ENCODE measurements at regions not wholly inside any gene's neighbourhood (a gene's known extent, or its start where the extent isn't known, plus 50 kb on each side); places are given as distances from the start of the nearest gene placed in this dataset.

DNA sequence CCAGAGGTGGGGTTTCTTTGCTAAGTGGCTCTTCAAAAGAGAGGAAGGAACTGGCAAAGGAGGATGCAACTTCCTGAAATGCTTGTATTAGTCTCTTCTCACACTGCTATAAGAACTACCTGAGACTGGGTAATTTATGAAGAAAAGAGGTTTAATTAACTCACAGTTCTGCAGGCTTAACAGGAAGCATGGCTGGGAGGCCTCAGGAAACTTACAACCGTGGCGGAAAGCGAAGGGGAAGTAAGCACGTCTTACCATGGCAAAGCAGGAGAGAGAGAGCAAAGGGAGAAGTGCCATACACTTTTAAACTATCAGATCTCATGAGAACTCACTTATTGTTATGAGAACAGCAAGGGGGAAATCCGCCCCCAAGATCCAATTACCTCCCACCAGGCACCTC, 505.7 kb downstream of the ZNF674 start:
- H2BK120ac ChIP-seq (ENCODE audit: low read depth, low read length): no peak overlapping the region
- intact Hi-C loops (cut with micrococcal nuclease) (no loop called here), dilution Hi-C loops (cut with HindIII; ENCODE audit: low sequenced_read_pairs, unreplicated experiment) (no loop called here), in situ Hi-C loops (cut with MboI; ENCODE audit: low sequenced_read_pairs) (no loop called here)
- no peak overlapping the region for H2AK5ac ChIP-seq (ENCODE audit: low read depth, low read length)
- no peak overlapping the region for H3K4me2 ChIP-seq (ENCODE audit: low read depth, low read length)
- DNase-seq: no peak
- H3K23ac ChIP-seq (ENCODE audit: low read depth, low read length): no peak overlapping the region
- no peak overlapping the region for H4K8ac ChIP-seq (ENCODE audit: low read depth in 2 of 2, low read length in 2 of 2)
- ChIA-PET POLR2A (ENCODE audit: unreplicated experiment) (no interaction called here), CTCF (no interaction called here)
- no peak overlapping the region for H3K4me3 ChIP-seq (ENCODE audit: insufficient read depth, low read depth, low read length)
- no peaks in the 10 kb centered on the region for H4K20me1 ChIP-seq (ENCODE audit: insufficient read depth, low read length)
- no TSS peak for BruUV-seq (replicated peaks)
- H3K4me1 ChIP-seq (ENCODE audit: control insufficient read depth, insufficient read depth, low read length): no peaks in the 10 kb centered on the region
- H3K4ac ChIP-seq (ENCODE audit: low read depth, low read length): no peak overlapping the region
- WGBS, 2 experiments (ENCODE audit: extremely low coverage in 2 of 2, insufficient read length in 1 of 2): no CpG with 5 or more reads among the region's 5 CpGs
- H3K56ac ChIP-seq (ENCODE audit: extremely low read depth, insufficient read depth, low read length): no peak overlapping the region
- H4K91ac ChIP-seq (ENCODE audit: insufficient read depth, low read depth, low read length): no peak overlapping the region
- TF ChIP-seq, protein P1, sequence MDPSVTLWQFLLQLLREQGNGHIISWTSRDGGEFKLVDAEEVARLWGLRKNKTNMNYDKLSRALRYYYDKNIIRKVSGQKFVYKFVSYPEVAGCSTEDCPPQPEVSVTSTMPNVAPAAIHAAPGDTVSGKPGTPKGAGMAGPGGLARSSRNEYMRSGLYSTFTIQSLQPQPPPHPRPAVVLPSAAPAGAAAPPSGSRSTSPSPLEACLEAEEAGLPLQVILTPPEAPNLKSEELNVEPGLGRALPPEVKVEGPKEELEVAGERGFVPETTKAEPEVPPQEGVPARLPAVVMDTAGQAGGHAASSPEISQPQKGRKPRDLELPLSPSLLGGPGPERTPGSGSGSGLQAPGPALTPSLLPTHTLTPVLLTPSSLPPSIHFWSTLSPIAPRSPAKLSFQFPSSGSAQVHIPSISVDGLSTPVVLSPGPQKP (IDR thresholded peaks at IDR 0.05; ENCODE audit: borderline replicate concordance, low read depth, low read length): no peak
- TF ChIP-seq NFE2L2 (IDR thresholded peaks at IDR 0.05; ENCODE audit: low read depth, low read length): no peak
- TF ChIP-seq CEBPB (IDR thresholded peaks at IDR 0.05; ENCODE audit: low read depth, low read length): no peak
- TF ChIP-seq MAZ (IDR thresholded peaks at IDR 0.05; ENCODE audit: borderline replicate concordance, low read depth, low read length): no peak
- TF ChIP-seq MAFK (IDR thresholded peaks at IDR 0.05; ENCODE audit: low read depth, low read length): no peak
- TF ChIP-seq FOS (IDR thresholded peaks at IDR 0.05; ENCODE audit: low read depth, low read length): no peak
- no peak for TF ChIP-seq CHD1 (IDR thresholded peaks at IDR 0.05; ENCODE audit: low read depth, low read length)
- no peak for TF ChIP-seq RCOR1 (IDR thresholded peaks at IDR 0.05; ENCODE audit: insufficient replicate concordance, low read length)
- TF ChIP-seq BHLHE40 (IDR thresholded peaks at IDR 0.05; ENCODE audit: low read depth, low read length): no peak
- no peak for TF ChIP-seq RFX5 (IDR thresholded peaks at IDR 0.05; ENCODE audit: low read depth, low read length)
- TF ChIP-seq CTCF (conservative IDR thresholded peaks at IDR 0.05; ENCODE audit: low read depth, low read length): no peak
- no peak for TF ChIP-seq MXI1 (IDR thresholded peaks at IDR 0.05; ENCODE audit: borderline replicate concordance, low read depth, low read length)
- no peak for TF ChIP-seq SMC3 (IDR thresholded peaks at IDR 0.05; ENCODE audit: low read depth, low read length)
- no peak for TF ChIP-seq RAD21 (IDR thresholded peaks at IDR 0.05; ENCODE audit: low read length)
- TF ChIP-seq USF2 (IDR thresholded peaks at IDR 0.05; ENCODE audit: low read depth, low read length): no peak
- TF ChIP-seq POLR2A (IDR thresholded peaks at IDR 0.05; ENCODE audit: low read depth, low read length): no peak
- no peaks in the 10 kb centered on the region for H3K9me3 ChIP-seq (ENCODE audit: control insufficient read depth, insufficient read depth, low read length)
- no peaks in the 10 kb centered on the region for H3K79me1 ChIP-seq (ENCODE audit: low read depth in 1 of 2, low read length in 2 of 2)
- H3K18ac ChIP-seq (ENCODE audit: low read depth, low read length): no peak overlapping the region
- no peak overlapping the region for H3K14ac ChIP-seq (replicated peaks; ENCODE audit: low read depth, low read length)
- no peak overlapping the region for H3K27ac ChIP-seq (ENCODE audit: insufficient read depth, low read length)
- H4K5ac ChIP-seq (ENCODE audit: low read depth, low read length): no peak overlapping the region
- no peak for ATAC-seq (ENCODE audit: low read depth)
- no peak overlapping the region for H2BK15ac ChIP-seq (ENCODE audit: low read depth, low read length)
- no peaks in the 10 kb centered on the region for H3K9me1 ChIP-seq (ENCODE audit: insufficient read depth, low read length)
- H2BK20ac ChIP-seq (ENCODE audit: low read depth, low read length): no peak overlapping the region
- H2AFZ ChIP-seq (replicated peaks; ENCODE audit: low read length, poor library complexity): no peak overlapping the region
- no peaks in the 10 kb centered on the region for H3K36me3 ChIP-seq (ENCODE audit: control insufficient read depth, insufficient read depth, low read length)
- no peak overlapping the region for H2AK9ac ChIP-seq (replicated peaks; ENCODE audit: low read depth, low read length, poor library complexity)
- H3K27me3 ChIP-seq (ENCODE audit: control insufficient read depth, insufficient read depth, low read length): peaks cover 1% of the 10 kb centered on the region; the same call in 1 of the 2 replicates
- H3K9ac ChIP-seq (ENCODE audit: low read depth, low read length): no peak overlapping the region
- H2BK5ac ChIP-seq (ENCODE audit: low read depth, low read length, poor library complexity, severe bottlenecking): no peak overlapping the region

Measured in IMR-90 (cell line).